ENCODE measurements at regions not wholly inside any gene's neighbourhood (a gene's known extent, or its start where the extent isn't known, plus 50 kb on each side); places are given as distances from the start of the nearest gene placed in this dataset.

GRCh38 chr7:88366845-88367244, 60.2 kb upstream of the STEAP4 start:
- DNase-seq (ENCODE audit: extremely low read depth, insufficient read length) = no peak
- Histone ChIP-seq H3K4me3 (replicated peaks; ENCODE audit: low read depth, low read length) (no peak overlapping the region), H3K36me3 (ENCODE audit: control insufficient read depth, insufficient read depth, low read length) (no peaks in the 10 kb centered on the region)

GRCh38 chr7:88363869-88364268, 57.2 kb upstream of the STEAP4 start:
- H3K4me3 ChIP-seq (replicated peaks; ENCODE audit: low read depth, low read length) = no peak overlapping the region
- TF ChIP-seq CTCF (IDR thresholded peaks at IDR 0.05; ENCODE audit: insufficient read depth, low read length, poor library complexity, severe bottlenecking) = no peak
- H3K27me3 ChIP-seq (replicated peaks; ENCODE audit: control insufficient read depth, insufficient read depth, low read length) = no peaks in the 10 kb centered on the region
- no peak for DNase-seq (ENCODE audit: extremely low read depth, insufficient read length)
- no peaks in the 10 kb centered on the region for H3K36me3 ChIP-seq (ENCODE audit: control insufficient read depth, insufficient read depth, low read length)

More at GRCh38 chr7:88366845-88367244, 60.2 kb upstream of the STEAP4 start:
- H3K27me3 ChIP-seq (replicated peaks; ENCODE audit: control insufficient read depth, insufficient read depth, low read length) = no peaks in the 10 kb centered on the region
- no peak for TF ChIP-seq CTCF (IDR thresholded peaks at IDR 0.05; ENCODE audit: insufficient read depth, low read length, poor library complexity, severe bottlenecking)

GRCh38 chr7:88363249-88363648, 56.6 kb upstream of the STEAP4 start:
- Histone ChIP-seq H3K27me3 (replicated peaks; ENCODE audit: control insufficient read depth, insufficient read depth, low read length) (no peaks in the 10 kb centered on the region), H3K4me3 (replicated peaks; ENCODE audit: low read depth, low read length) (no peak overlapping the region), H3K36me3 (ENCODE audit: control insufficient read depth, insufficient read depth, low read length) (no peaks in the 10 kb centered on the region)
- DNase-seq (ENCODE audit: extremely low read depth, insufficient read length) = no peak
- TF ChIP-seq CTCF (IDR thresholded peaks at IDR 0.05; ENCODE audit: insufficient read depth, low read length, poor library complexity, severe bottlenecking) = no peak

- Histone ChIP-seq H3K36me3 (ENCODE audit: control insufficient read depth, insufficient read depth, low read length) (no peaks in the 10 kb centered on the region), H3K27me3 (replicated peaks; ENCODE audit: control insufficient read depth, insufficient read depth, low read length) (no peaks in the 10 kb centered on the region), H3K4me3 (replicated peaks; ENCODE audit: low read depth, low read length) (no peak overlapping the region)
- no peak for TF ChIP-seq CTCF (IDR thresholded peaks at IDR 0.05; ENCODE audit: insufficient read depth, low read length, poor library complexity, severe bottlenecking)
- DNase-seq (ENCODE audit: extremely low read depth, insufficient read length) = no peak
Observed at GRCh38 chr7:88361357-88361756, 54.7 kb upstream of the STEAP4 start.

- TF ChIP-seq CTCF (IDR thresholded peaks at IDR 0.05; ENCODE audit: insufficient read depth, low read length, poor library complexity, severe bottlenecking) = no peak
- DNase-seq (ENCODE audit: extremely low read depth, insufficient read length) = no peak
- Histone ChIP-seq H3K27me3 (replicated peaks; ENCODE audit: control insufficient read depth, insufficient read depth, low read length) (no peaks in the 10 kb centered on the region; the same call in 1 of the 2 replicates), H3K36me3 (ENCODE audit: control insufficient read depth, insufficient read depth, low read length) (no peaks in the 10 kb centered on the region), H3K4me3 (replicated peaks; ENCODE audit: low read depth, low read length) (no peak overlapping the region)
Observed at GRCh38 chr7:88358881-88359280, 52.2 kb upstream of the STEAP4 start.

- no peak for TF ChIP-seq CTCF (IDR thresholded peaks at IDR 0.05; ENCODE audit: insufficient read depth, low read length, poor library complexity, severe bottlenecking)
- no peak for DNase-seq (ENCODE audit: extremely low read depth, insufficient read length)
- Histone ChIP-seq H3K36me3 (ENCODE audit: control insufficient read depth, insufficient read depth, low read length) (no peaks in the 10 kb centered on the region), H3K4me3 (replicated peaks; ENCODE audit: low read depth, low read length) (no peak overlapping the region), H3K27me3 (replicated peaks; ENCODE audit: control insufficient read depth, insufficient read depth, low read length) (no peaks in the 10 kb centered on the region; the same call in 1 of the 2 replicates)
Observed at GRCh38 chr7:88358526-88358838, 51.8 kb upstream of the STEAP4 start.
